GM23248 (cell line): ENCODE measurements at regions not wholly inside any gene's neighbourhood (a gene's known extent, or its start where the extent isn't known, plus 50 kb on each side); places are given as distances from the start of the nearest gene placed in this dataset.

Source experiments
- EZH2 ChIP-seq: fragments of 200-600 bp; sonication (generic); IDR thresholded peaks from 2 replicates; pipeline ENCODE4 v1.6.1; 2018; ENCODE audit warnings: antibody characterized with exemption, mild to moderate bottlenecking; ENCODE audit not compliant: insufficient read depth, poor library complexity, severe bottlenecking
- EZH2phosphoT487 ChIP-seq: fragments of 200-600 bp; sonication (generic); IDR thresholded peaks from 2 replicates; pipeline ENCODE4 v1.6.1; 2018; ENCODE audit warnings: antibody characterized with exemption, moderate library complexity, mild to moderate bottlenecking, low read depth; ENCODE audit not compliant: insufficient read depth

DNA sequence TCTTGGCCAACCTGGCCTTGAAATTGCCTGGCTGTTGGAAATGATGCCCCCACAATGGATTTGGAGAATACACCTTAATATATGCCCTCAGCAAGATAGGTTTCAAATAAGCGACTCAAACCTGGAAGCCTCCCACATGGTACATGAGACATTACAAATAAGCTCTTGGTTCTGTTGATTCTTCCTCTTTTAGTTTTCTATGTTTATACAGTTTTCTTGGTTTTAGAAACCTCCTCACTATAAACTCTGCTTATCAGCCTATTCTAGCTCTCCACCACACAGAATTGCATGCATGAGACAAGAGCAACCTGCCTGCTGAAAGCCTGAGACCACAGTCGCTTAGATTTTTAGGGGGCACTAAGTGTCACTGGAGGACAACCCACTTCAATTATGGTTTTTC, 108.8 kb upstream of the PREP start:
- TF ChIP-seq EZH2 (no peak), EZH2phosphoT487 (no peak)
